Upper lobe of right lung (tissue), 1 donor: ENCODE measurements at regions not wholly inside any gene's neighbourhood (a gene's known extent, or its start where the extent isn't known, plus 50 kb on each side); places are given as distances from the start of the nearest gene placed in this dataset.
"Not testable (repeated sequence)": the region's sequence is repeated elsewhere in the genome, so short reads cannot be mapped to it uniquely, and the experiment has no call there.

Source experiments
- ATAC-seq: fragments of 200-7000 bp; cut with Tn5 transposase; one replicate; pipeline ENCODE4 v1.9.1; 2020; ENCODE audit warnings: mild to moderate bottlenecking, moderate library complexity
- DNase-seq: peaks from one replicate; pipeline ENCODE4 v3.0.0-alpha.2; 2020
- H3K27ac ChIP-seq: fragments of 200-600 bp; one replicate; pipeline ENCODE4 v1.8.0; 2022
- H3K27me3 ChIP-seq: fragments of 200-600 bp; one replicate; pipeline ENCODE4 v1.8.0; 2022; ENCODE audit warnings: mild to moderate bottlenecking
- H3K36me3 ChIP-seq: fragments of 200-600 bp; one replicate; pipeline ENCODE4 v1.8.0; 2022
- H3K4me1 ChIP-seq: fragments of 200-600 bp; one replicate; pipeline ENCODE4 v1.8.0; 2022
- H3K4me3 ChIP-seq: fragments of 200-600 bp; one replicate; pipeline ENCODE4 v1.8.0; 2022; ENCODE audit warnings: mild to moderate bottlenecking
- H3K9me3 ChIP-seq: fragments of 200-600 bp; one replicate; pipeline ENCODE4 v1.8.0; 2022
- intact Hi-C: fragments of 100-400 bp; cut with DNase I; formaldehyde crosslinking; loops from one replicate; pipeline ENCODE4 v1.11.0; 2022
- TF ChIP-seq, protein P1 (sequence below): fragments of 200-600 bp; IDR thresholded peaks from one replicate; pipeline ENCODE4 v1.8.0; 2022; ENCODE audit warnings: antibody characterized with exemption
- donor health status: DM: no; HTN: yes; CAD: no; lungs with severe emphysema.

DNA sequence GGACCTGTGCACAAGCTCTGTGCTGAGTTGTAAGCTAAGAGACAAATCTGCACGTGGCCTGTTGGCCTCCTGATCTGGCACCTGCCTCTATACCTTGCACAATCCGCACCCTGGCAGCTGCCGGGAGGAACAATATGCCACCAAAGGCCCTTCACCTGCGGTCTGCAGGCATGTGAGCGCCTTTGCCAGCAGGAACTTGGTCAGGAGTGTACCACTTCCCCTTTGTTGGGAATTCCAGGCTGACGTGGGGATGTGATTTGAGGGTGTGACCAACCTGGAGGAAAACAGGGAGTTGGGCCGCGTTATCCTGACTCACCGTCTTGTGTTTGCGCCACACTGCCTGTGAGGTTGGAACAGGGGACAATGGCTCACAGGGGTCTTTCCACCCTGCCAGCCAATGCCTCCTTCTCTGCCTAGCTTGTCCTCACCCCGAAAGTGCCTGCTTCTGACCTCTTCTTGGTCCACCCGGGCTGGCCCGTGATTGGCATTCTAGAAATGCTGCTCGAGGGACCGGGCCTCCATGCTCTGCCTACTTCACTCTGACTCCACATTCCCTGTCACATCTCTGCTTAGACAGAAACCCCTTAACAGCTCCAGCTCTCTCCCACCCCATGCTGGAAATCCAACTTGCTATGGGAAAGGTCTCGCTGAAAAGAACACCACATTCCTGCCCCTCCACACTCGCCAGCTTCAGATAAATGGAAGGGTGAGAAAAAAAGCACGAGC is 67.1 kb upstream of the MAP4K4 start:
- ATAC-seq, result peak; percentile 92

DNA sequence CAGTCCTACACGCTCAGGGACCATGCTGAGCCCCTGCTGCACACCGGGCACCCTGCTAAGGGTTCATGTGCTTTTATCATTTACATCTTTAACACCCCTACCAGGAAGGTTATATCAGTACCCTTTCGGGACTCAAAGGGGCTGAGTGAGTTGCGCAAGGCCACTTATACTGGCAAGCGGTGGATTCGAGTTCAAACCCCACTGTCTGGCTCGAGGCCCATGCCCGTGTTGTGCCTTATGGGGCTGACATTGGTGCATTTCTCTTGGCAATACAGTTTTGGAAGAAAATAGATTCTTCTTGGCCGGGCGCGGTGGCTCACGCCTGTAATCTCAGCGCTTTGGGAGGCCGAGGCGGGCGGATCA is 69.5 kb upstream of the MAP4K4 start:
- H3K27me3 ChIP-seq, result no peaks in the 10 kb centered on the region
- H3K9me3 ChIP-seq, result no peaks in the 10 kb centered on the region
- no peaks in the 10 kb centered on the region for H3K36me3 ChIP-seq
- DNase-seq, result no peak
- no peak for ATAC-seq
- H3K4me1 ChIP-seq, result no peaks in the 10 kb centered on the region
- no peak overlapping the region for H3K27ac ChIP-seq
- TF ChIP-seq, protein P1, sequence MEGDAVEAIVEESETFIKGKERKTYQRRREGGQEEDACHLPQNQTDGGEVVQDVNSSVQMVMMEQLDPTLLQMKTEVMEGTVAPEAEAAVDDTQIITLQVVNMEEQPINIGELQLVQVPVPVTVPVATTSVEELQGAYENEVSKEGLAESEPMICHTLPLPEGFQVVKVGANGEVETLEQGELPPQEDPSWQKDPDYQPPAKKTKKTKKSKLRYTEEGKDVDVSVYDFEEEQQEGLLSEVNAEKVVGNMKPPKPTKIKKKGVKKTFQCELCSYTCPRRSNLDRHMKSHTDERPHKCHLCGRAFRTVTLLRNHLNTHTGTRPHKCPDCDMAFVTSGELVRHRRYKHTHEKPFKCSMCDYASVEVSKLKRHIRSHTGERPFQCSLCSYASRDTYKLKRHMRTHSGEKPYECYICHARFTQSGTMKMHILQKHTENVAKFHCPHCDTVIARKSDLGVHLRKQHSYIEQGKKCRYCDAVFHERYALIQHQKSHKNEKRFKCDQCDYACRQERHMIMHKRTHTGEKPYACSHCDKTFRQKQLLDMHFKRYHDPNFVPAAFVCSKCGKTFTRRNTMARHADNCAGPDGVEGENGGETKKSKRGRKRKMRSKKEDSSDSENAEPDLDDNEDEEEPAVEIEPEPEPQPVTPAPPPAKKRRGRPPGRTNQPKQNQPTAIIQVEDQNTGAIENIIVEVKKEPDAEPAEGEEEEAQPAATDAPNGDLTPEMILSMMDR, result no peak
- intact Hi-C loops, result no loop called here
- H3K4me3 ChIP-seq, result no peak overlapping the region

More for the DNA sequence above, 67.1 kb upstream of the MAP4K4 start:
- Histone ChIP-seq H3K27me3 (no peaks in the 10 kb centered on the region), H3K36me3 (no peaks in the 10 kb centered on the region), H3K27ac (no peak overlapping the region), H3K4me1 (no peaks in the 10 kb centered on the region), H3K9me3 (no peaks in the 10 kb centered on the region), H3K4me3 (no peak overlapping the region)
- intact Hi-C loops, result no loop called here
- TF ChIP-seq, protein P1, result no peak
- peak; percentile 82 for DNase-seq

DNA sequence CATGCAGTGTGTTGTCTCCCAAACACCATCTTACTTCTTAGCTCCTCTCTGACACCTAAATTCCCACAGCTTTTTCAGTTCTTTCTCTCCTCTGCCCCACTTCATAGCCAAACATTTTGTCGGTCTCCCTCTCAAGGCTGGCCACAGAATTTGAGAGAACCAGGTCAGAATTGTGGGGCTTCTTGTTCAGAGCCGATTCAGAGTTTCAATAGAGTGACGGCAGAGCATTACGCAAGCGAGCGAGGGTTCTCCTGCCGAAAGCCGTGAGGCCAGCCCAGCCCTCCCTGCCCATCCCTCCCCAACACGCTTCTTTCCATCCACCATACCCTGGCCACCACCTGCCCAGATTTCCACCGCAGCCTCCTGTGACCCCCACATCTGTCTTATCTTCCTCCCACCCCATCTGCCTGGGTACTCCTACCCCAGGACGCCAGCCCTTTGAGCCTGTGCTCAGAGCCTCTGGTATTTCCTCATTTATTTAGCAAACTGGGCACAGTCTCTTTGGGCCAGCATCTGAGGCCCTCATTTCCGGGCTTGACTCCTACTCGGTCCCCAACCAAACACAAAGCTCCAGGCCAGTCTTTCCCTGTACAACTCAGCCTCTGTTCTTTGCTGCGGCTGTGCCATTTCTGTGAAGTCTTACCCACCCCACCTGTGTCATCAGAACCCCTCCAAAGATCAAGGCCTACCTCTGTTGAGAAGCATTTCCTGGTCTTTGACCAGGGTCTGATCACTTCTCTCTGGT is 70.0 kb upstream of the MAP4K4 start:
- DNase-seq (no peak), ATAC-seq (peak; percentile 19)
- H3K9me3 ChIP-seq, result no peaks in the 10 kb centered on the region
- intact Hi-C loops, result no loop called here
- H3K27me3 ChIP-seq, result no peaks in the 10 kb centered on the region
- no peak overlapping the region for H3K27ac ChIP-seq
- no peak overlapping the region for H3K4me3 ChIP-seq
- H3K4me1 ChIP-seq, result no peaks in the 10 kb centered on the region
- TF ChIP-seq, protein P1, result no peak
- no peaks in the 10 kb centered on the region for H3K36me3 ChIP-seq

DNA sequence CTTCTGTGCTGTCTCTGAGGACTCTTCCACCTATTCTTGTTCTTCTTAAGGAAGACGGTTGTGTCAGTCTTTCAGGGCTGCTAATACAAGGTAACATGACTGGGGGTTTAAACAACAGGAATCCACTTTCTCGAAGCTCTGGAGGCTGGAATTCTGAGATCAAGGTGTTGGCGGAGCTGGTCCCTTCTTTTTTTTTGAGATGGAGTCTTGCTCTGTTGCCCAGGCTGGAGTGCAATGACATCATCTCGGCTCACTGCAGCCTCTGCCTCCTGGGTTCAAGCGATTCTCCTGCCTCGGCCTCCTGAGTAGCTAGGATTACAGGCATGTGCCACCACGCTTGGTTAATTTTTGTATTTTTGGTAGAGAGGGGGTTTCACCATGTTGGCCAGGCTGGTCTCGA is 71.7 kb upstream of the MAP4K4 start:
- H3K27ac ChIP-seq, ATAC-seq, H3K4me3 ChIP-seq, intact Hi-C loops, H3K4me1 ChIP-seq, H3K36me3 ChIP-seq, DNase-seq, H3K27me3 ChIP-seq, H3K9me3 ChIP-seq: not testable (repeated sequence)

DNA sequence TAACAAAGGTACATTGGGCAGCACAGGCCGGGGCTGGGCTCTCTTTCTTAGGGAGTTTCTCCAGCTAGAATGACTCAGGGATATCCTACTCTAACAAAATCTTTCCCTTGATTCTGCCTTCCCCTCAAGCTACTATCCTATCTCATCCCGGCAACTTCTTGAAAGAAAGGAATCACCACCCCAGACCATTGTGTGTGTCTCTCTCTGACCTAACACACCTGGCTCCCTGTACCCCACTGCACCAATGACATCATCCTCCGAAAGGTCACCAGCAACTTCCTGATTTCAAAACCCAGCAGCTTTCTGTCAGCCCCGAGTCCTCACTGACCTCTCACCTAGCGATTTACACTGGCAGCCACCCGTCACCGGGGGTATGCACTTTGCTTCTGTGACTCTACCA is 72.1 kb upstream of the MAP4K4 start:
- DNase-seq, result no peak
- ATAC-seq, result peak; percentile 25
- intact Hi-C loops, result no loop called here
- Histone ChIP-seq H3K4me3 (no peak overlapping the region), H3K4me1 (no peaks in the 10 kb centered on the region), H3K36me3 (no peaks in the 10 kb centered on the region), H3K9me3 (no peaks in the 10 kb centered on the region), H3K27ac (no peak overlapping the region), H3K27me3 (no peaks in the 10 kb centered on the region)
- TF ChIP-seq, protein P1, result no peak

DNA sequence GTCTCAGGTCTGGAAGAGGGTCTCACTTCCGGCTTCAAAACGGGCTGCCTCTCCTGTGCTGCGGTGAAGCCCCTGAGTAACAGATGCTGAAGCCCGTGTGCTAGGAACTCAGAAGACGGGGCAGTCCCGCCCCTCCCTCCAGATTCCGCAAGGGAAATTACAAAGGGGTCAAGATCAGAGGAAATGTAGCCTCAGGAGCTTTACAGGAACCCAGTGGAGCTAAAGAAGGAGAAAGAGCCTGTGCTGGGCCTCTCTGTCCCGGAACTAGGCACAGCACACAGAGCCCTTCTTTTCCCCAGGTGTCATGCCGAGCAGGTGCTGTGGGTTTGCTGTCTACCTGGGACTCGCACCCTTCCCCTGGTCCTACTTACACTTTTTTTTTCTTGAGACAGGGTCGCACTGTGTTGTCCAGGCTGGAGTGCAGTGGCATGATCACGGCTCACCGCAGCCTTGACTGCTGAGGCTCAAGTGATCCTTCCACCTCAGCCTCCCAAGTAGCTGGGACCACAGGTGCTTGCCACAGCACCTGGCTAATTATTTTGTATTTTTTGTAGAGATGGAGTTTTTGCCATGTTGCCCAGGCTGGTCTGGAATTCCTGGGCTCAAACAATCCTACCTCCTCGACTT is 72.7 kb upstream of the MAP4K4 start:
- no peak overlapping the region for H3K27ac ChIP-seq
- no peaks in the 10 kb centered on the region for H3K9me3 ChIP-seq
- TF ChIP-seq, protein P1, result no peak
- no peaks in the 10 kb centered on the region for H3K4me1 ChIP-seq
- H3K36me3 ChIP-seq, result no peaks in the 10 kb centered on the region
- DNase-seq (no peak), ATAC-seq (no peak)
- no peak overlapping the region for H3K4me3 ChIP-seq
- intact Hi-C loops, result no loop called here
- no peaks in the 10 kb centered on the region for H3K27me3 ChIP-seq
